NT2/D1 (cell line): ENCODE measurements at regions not wholly inside any gene's neighbourhood (a gene's known extent, or its start where the extent isn't known, plus 50 kb on each side); places are given as distances from the start of the nearest gene placed in this dataset.

Experiments
- DNase-seq: peaks from one replicate; pipeline ENCODE4 v3.0.0-alpha.2; 2011; ENCODE audit warnings: low read depth, low spot score
- H3K27me3 ChIP-seq: 2 replicates; pipeline ENCODE4 v1.6.0; 2011; ENCODE audit warnings: mild to moderate bottlenecking; ENCODE audit not compliant: insufficient read length, insufficient read depth
- H3K36me3 ChIP-seq: 2 replicates; pipeline ENCODE4 v1.6.1; 2011; ENCODE audit warnings: mild to moderate bottlenecking, low read length, mixed read lengths; ENCODE audit not compliant: insufficient read depth, insufficient read length
- H3K4me1 ChIP-seq: 2 replicates; pipeline ENCODE4 v1.5.1; 2011; ENCODE audit not compliant: insufficient read depth, insufficient read length
- H3K4me3 ChIP-seq: 2 replicates; pipeline ENCODE4 v1.5.1; 2011; ENCODE audit warnings: low read depth; ENCODE audit not compliant: insufficient read length
- H3K9ac ChIP-seq: 2 replicates; pipeline ENCODE4 v1.6.0; 2011; ENCODE audit warnings: low read depth; ENCODE audit not compliant: insufficient read length
- H3K9me3 ChIP-seq: 2 replicates; pipeline ENCODE4 v1.5.1; 2011; ENCODE audit warnings: mild to moderate bottlenecking, low read length; ENCODE audit not compliant: insufficient read depth
- SUZ12 ChIP-seq: IDR thresholded peaks from 2 replicates; pipeline ENCODE4 v1.6.1; 2011; ENCODE audit not compliant: insufficient read length, insufficient read depth; ENCODE audit errors: extremely low read depth
- YY1 ChIP-seq: IDR thresholded peaks from 2 replicates; pipeline ENCODE4 v1.6.1; 2011; ENCODE audit not compliant: insufficient read length, insufficient read depth
- ZNF274 ChIP-seq: IDR thresholded peaks from 2 replicates; pipeline ENCODE4 v1.6.1; 2011; ENCODE audit warnings: mild to moderate bottlenecking, low read depth, low read length

GRCh38 chr2:239753401-239753837 is 271.7 kb downstream of the NDUFA10 start:
- no peak overlapping the region for H3K9ac ChIP-seq
- TF ChIP-seq ZNF274 (no peak), SUZ12 (no peak), YY1 (no peak)
- DNase-seq: no peak

GRCh38 chr2:239752951-239753350 is 272.2 kb downstream of the NDUFA10 start:
- TF ChIP-seq ZNF274: no peak
- no peak for TF ChIP-seq SUZ12
- TF ChIP-seq YY1: no peak
- Histone ChIP-seq H3K9ac (no peak overlapping the region), H3K4me1 (peaks cover 19% of the 10 kb centered on the region), H3K27me3 (no peaks in the 10 kb centered on the region), H3K36me3 (no peaks in the 10 kb centered on the region), H3K9me3 (no peaks in the 10 kb centered on the region), H3K4me3 (no peak overlapping the region)
- no peak for DNase-seq

More at GRCh38 chr2:239753401-239753837, 271.7 kb downstream of the NDUFA10 start:
- H3K4me3 ChIP-seq: no peak overlapping the region
- no peaks in the 10 kb centered on the region for H3K9me3 ChIP-seq
- H3K36me3 ChIP-seq: no peaks in the 10 kb centered on the region
- no peaks in the 10 kb centered on the region for H3K27me3 ChIP-seq
- peaks cover 19% of the 10 kb centered on the region for H3K4me1 ChIP-seq

- TF ChIP-seq ZNF274: no peak
- TF ChIP-seq YY1: no peak
- no peak for TF ChIP-seq SUZ12
- H3K4me3 ChIP-seq: no peak overlapping the region
- DNase-seq: no peak
- peaks cover 12% of the 10 kb centered on the region for H3K4me1 ChIP-seq
- no peaks in the 10 kb centered on the region for H3K27me3 ChIP-seq
- no peak overlapping the region for H3K9ac ChIP-seq
- no peaks in the 10 kb centered on the region for H3K9me3 ChIP-seq
- no peaks in the 10 kb centered on the region for H3K36me3 ChIP-seq
Measured at GRCh38 chr2:239751679-239752355, 273.3 kb downstream of the NDUFA10 start.

- Histone ChIP-seq H3K4me3 (no peak overlapping the region), H3K4me1 (peaks cover 12% of the 10 kb centered on the region), H3K9me3 (no peaks in the 10 kb centered on the region), H3K9ac (no peak overlapping the region), H3K27me3 (no peaks in the 10 kb centered on the region), H3K36me3 (no peaks in the 10 kb centered on the region)
- TF ChIP-seq YY1 (no peak), ZNF274 (no peak), SUZ12 (no peak)
- no peak for DNase-seq
Measured at GRCh38 chr2:239750929-239751678, 274.0 kb downstream of the NDUFA10 start.

GRCh38 chr2:239750045-239750835 is 274.9 kb downstream of the NDUFA10 start:
- Histone ChIP-seq H3K36me3 (no peaks in the 10 kb centered on the region), H3K4me3 (no peak overlapping the region), H3K9ac (no peak overlapping the region), H3K9me3 (no peaks in the 10 kb centered on the region), H3K4me1 (peaks cover 12% of the 10 kb centered on the region), H3K27me3 (no peaks in the 10 kb centered on the region)
- DNase-seq: no peak
- no peak for TF ChIP-seq ZNF274
- TF ChIP-seq YY1: no peak
- TF ChIP-seq SUZ12: no peak

- Histone ChIP-seq H3K4me1 (peaks cover 12% of the 10 kb centered on the region), H3K4me3 (no peak overlapping the region), H3K9ac (no peak overlapping the region), H3K9me3 (no peaks in the 10 kb centered on the region), H3K36me3 (no peaks in the 10 kb centered on the region), H3K27me3 (no peaks in the 10 kb centered on the region)
- no peak for DNase-seq
- TF ChIP-seq ZNF274: no peak
- no peak for TF ChIP-seq SUZ12
- TF ChIP-seq YY1: no peak
Measured at GRCh38 chr2:239749272-239749873, 275.8 kb downstream of the NDUFA10 start.

GRCh38 chr2:239748811-239749210 is 276.3 kb downstream of the NDUFA10 start:
- H3K36me3 ChIP-seq: no peaks in the 10 kb centered on the region
- H3K27me3 ChIP-seq: peaks cover 3% of the 10 kb centered on the region
- no peaks in the 10 kb centered on the region for H3K9me3 ChIP-seq
- peaks cover 12% of the 10 kb centered on the region for H3K4me1 ChIP-seq
- no peak overlapping the region for H3K9ac ChIP-seq
- TF ChIP-seq ZNF274 (no peak), SUZ12 (no peak), YY1 (no peak)
- no peak overlapping the region for H3K4me3 ChIP-seq
- no peak for DNase-seq
